NCI-H526 (cell line): ENCODE measurements at regions not wholly inside any gene's neighbourhood (a gene's known extent, or its start where the extent isn't known, plus 50 kb on each side); places are given as distances from the start of the nearest gene placed in this dataset.
A peak's percentile ranks its signal among the peaks of the same experiment; 100 is the strongest.

Source experiments
- DNase-seq, 2 experiments: peaks; one replicate each; lab custom pipeline; 2025; lab: John Stamatoyannopoulos, UW

- DNase-seq: peak; percentile 15 to 46
Observed at GRCh38 chr17:56737421-56738161, 96.1 kb downstream of the C17orf67 start.

- DNase-seq: no peak
Observed at GRCh38 chr17:56739376-56739775, 94.3 kb downstream of the C17orf67 start.

GRCh38 chr17:56739776-56740175, 93.9 kb downstream of the C17orf67 start:
- DNase-seq: no peak

GRCh38 chr17:56740481-56740880, 93.2 kb downstream of the C17orf67 start:
- DNase-seq: no peak
